Left ventricle myocardium inferior (tissue), 1 donor: ENCODE measurements at regions not wholly inside any gene's neighbourhood (a gene's known extent, or its start where the extent isn't known, plus 50 kb on each side); places are given as distances from the start of the nearest gene placed in this dataset.
"Not testable (repeated sequence)": the region's sequence is repeated elsewhere in the genome, so short reads cannot be mapped to it uniquely, and the experiment has no call there.

Experiments
- DNase-seq: peaks from one replicate; pipeline ENCODE4 v3.0.0-alpha.2; 2020
- H3K27ac ChIP-seq: fragments of 200-600 bp; replicated peaks from 2 replicates; pipeline ENCODE4 v1.8.0; 2021
- H3K27me3 ChIP-seq: fragments of 200-600 bp; 2 replicates; pipeline ENCODE4 v1.8.0; 2021; ENCODE audit warnings: low read depth
- H3K36me3 ChIP-seq: fragments of 200-600 bp; 2 replicates; pipeline ENCODE4 v1.8.0; 2021
- H3K4me1 ChIP-seq: fragments of 200-600 bp; 2 replicates; pipeline ENCODE4 v1.8.0; 2021
- H3K4me3 ChIP-seq: fragments of 200-600 bp; 2 replicates; pipeline ENCODE4 v1.8.0; 2021; ENCODE audit warnings: mild to moderate bottlenecking, moderate library complexity
- H3K9me3 ChIP-seq: fragments of 200-600 bp; replicated peaks from 2 replicates; pipeline ENCODE4 v1.8.0; 2021
- CTCF ChIP-seq: fragments of 200-600 bp; IDR thresholded peaks from 2 replicates; pipeline ENCODE4 v1.8.0; 2021; ENCODE audit warnings: antibody characterized with exemption, mild to moderate bottlenecking, borderline replicate concordance
- intact Hi-C: fragments of 100-400 bp; cut with micrococcal nuclease; formaldehyde crosslinking; loops from one replicate; pipeline ENCODE4 v1.11.0; 2022
- donor health status: DM: no; HTN: yes; CAD: no; lungs with severe emphysema.

GRCh38 chr5:82971901-82972300, 105.3 kb downstream of the TMEM167A start:
- Histone ChIP-seq H3K4me3 (no peak overlapping the region), H3K27ac (no peak overlapping the region), H3K36me3 (no peaks in the 10 kb centered on the region), H3K27me3 (no peaks in the 10 kb centered on the region), H3K9me3 (peaks cover 23% of the 10 kb centered on the region), H3K4me1 (no peaks in the 10 kb centered on the region)
- DNase-seq, result no peak
- no peak for TF ChIP-seq CTCF
- intact Hi-C loops, result no loop called here

DNA sequence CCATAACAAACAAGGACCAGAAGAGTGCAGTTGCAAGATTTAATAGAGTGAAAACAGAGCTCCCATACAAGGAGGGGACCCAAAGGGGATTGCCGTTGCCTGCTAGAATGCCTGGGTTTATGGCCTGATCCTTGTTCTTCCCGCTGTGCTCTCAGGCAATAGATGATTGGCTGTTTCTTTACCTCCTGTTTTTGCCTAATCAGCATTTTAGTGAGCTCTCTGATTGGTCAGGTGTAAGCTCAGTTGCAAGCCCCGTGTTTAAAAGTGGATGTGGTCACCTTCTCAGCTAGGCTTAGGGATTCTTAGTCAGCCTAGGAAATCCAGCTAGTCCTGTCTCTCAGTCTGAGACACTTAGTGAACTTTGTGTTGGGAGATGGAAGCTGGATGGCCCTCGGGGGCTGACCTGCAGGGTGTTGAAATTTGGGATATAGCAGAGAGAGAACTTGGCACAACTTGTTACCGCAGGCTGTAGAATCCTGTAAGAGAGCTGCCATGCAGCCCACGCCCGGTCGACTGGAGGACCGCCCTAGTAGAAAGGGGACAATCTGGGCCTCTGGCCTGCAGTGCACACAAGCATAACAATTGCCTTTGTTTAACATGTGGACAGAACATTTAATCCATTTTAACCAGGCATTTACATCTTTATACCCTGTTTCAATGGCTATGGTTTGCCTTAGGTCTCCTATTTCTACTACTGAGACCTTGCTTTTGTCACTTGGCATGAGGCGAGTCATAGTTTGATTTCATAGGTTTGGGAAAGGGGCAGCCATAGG, 106.0 kb downstream of the TMEM167A start:
- H3K27me3 ChIP-seq, H3K4me3 ChIP-seq, intact Hi-C loops, H3K4me1 ChIP-seq, DNase-seq, H3K36me3 ChIP-seq, H3K27ac ChIP-seq: not testable (repeated sequence)
- peaks cover 20% of the 10 kb centered on the region for H3K9me3 ChIP-seq

- H3K4me3 ChIP-seq, H3K4me1 ChIP-seq, H3K27ac ChIP-seq, H3K36me3 ChIP-seq, intact Hi-C loops, H3K27me3 ChIP-seq, H3K9me3 ChIP-seq, DNase-seq: not testable (repeated sequence)
Observed at GRCh38 chr5:82969221-82969976, 107.8 kb downstream of the TMEM167A start.

DNA sequence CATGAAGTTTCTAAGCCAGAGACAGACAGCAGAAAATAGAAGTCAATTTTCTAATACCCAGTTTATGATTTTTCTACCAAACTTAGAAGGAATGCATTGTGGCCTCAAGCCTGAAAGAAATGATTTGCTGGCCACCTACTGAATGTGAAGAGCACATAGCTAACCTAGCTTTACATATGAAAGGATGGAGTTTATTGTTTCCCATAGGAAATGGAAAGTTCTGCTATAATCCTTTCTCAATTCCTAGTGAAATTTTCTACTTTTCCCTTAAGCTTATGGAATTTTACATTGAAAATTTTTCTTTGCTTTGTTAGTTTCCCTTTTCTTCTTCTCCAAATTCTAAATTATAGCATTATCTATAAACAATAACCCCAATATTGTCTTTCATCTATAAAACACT, 110.1 kb downstream of the TMEM167A start:
- Histone ChIP-seq H3K9me3 (no peaks in the 10 kb centered on the region), H3K27ac (no peak overlapping the region), H3K27me3 (no peaks in the 10 kb centered on the region), H3K4me1 (no peaks in the 10 kb centered on the region), H3K36me3 (no peaks in the 10 kb centered on the region), H3K4me3 (no peak overlapping the region)
- no peak for DNase-seq
- intact Hi-C loops, result no loop called here
- TF ChIP-seq CTCF, result no peak

- H3K9me3 ChIP-seq, result peaks cover 20% of the 10 kb centered on the region
- DNase-seq, result no peak
- no peak overlapping the region for H3K27ac ChIP-seq
- no peaks in the 10 kb centered on the region for H3K36me3 ChIP-seq
- H3K27me3 ChIP-seq, result no peaks in the 10 kb centered on the region
- no peak for TF ChIP-seq CTCF
- no peak overlapping the region for H3K4me3 ChIP-seq
- no peaks in the 10 kb centered on the region for H3K4me1 ChIP-seq
- intact Hi-C loops, result no loop called here
Observed at GRCh38 chr5:82959466-82959865, 117.7 kb downstream of the TMEM167A start.

DNA sequence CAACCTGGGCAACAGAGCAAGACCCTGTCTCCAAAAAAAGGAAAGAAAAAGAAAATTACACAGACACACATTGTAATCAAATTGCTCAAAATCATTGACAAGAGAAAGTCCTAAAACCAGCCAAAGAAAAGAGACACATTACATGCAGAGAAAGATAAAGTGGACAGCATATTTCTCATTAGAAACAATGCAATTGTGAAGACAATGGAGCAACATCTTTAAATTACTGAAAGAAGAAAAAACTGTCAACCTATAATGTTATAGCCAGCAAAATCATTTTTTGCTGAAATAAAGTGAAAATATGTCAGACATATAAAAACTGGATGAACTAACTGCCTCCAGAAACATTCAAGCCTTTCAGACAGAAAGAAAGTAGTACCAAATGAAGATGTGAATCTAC, 120.6 kb downstream of the TMEM167A start:
- no peaks in the 10 kb centered on the region for H3K36me3 ChIP-seq
- H3K4me1 ChIP-seq, result no peaks in the 10 kb centered on the region
- no peak overlapping the region for H3K27ac ChIP-seq
- H3K9me3 ChIP-seq, result peaks cover 20% of the 10 kb centered on the region
- no peak overlapping the region for H3K4me3 ChIP-seq
- intact Hi-C loops, result no loop called here
- no peaks in the 10 kb centered on the region for H3K27me3 ChIP-seq
- DNase-seq, result no peak
- TF ChIP-seq CTCF, result no peak
